KMS-11 (cell line): ENCODE measurements at regions not wholly inside any gene's neighbourhood (a gene's known extent, or its start where the extent isn't known, plus 50 kb on each side); places are given as distances from the start of the nearest gene placed in this dataset.

ENCODE experiments used
- H2AFZ ChIP-seq: fragments of 200-600 bp; sonication (generic); 2 replicates; pipeline ENCODE4 v1.6.1; 2016; ENCODE audit warnings: antibody characterized with exemption, mixed run types, low read depth
- H3K27ac ChIP-seq: fragments of 200-600 bp; sonication (generic); 2 replicates; pipeline ENCODE4 v1.6.1; 2016; ENCODE audit warnings: mild to moderate bottlenecking, mixed run types
- H3K27me3 ChIP-seq: fragments of 200-600 bp; sonication (generic); 2 replicates; pipeline ENCODE4 v1.6.1; 2017; ENCODE audit warnings: mild to moderate bottlenecking, low read depth, mixed run types, moderate library complexity; ENCODE audit not compliant: insufficient read depth
- H3K36me3 ChIP-seq: fragments of 200-600 bp; sonication (generic); 2 replicates; pipeline ENCODE4 v1.6.1; 2017; ENCODE audit warnings: mild to moderate bottlenecking, mixed run types; ENCODE audit not compliant: insufficient read depth
- H3K4me1 ChIP-seq: fragments of 200-600 bp; sonication (generic); 2 replicates; pipeline ENCODE4 v1.6.1; 2016; ENCODE audit warnings: mild to moderate bottlenecking, low read depth, mixed run types; ENCODE audit not compliant: poor library complexity, severe bottlenecking
- H3K4me2 ChIP-seq: fragments of 200-600 bp; sonication (generic); 2 replicates; pipeline ENCODE4 v1.7.0; 2016; ENCODE audit warnings: mild to moderate bottlenecking, mixed run types
- H3K4me3 ChIP-seq: fragments of 200-600 bp; sonication (generic); IDR thresholded peaks from 2 replicates; pipeline ENCODE4 v1.6.1; 2017; ENCODE audit warnings: low read depth, low read length, mixed read lengths; ENCODE audit not compliant: insufficient read depth
- H3K79me2 ChIP-seq: fragments of 200-600 bp; sonication (generic); 2 replicates; pipeline ENCODE4 v1.6.1; 2016; ENCODE audit warnings: low read depth, mixed run types; ENCODE audit not compliant: insufficient read depth
- H3K9ac ChIP-seq: fragments of 200-600 bp; sonication (generic); 2 replicates; pipeline ENCODE4 v1.6.1; 2016; ENCODE audit warnings: mild to moderate bottlenecking, mixed run types
- H4K20me1 ChIP-seq: fragments of 200-600 bp; sonication (generic); 2 replicates; pipeline ENCODE4 v1.6.1; 2016; ENCODE audit warnings: mild to moderate bottlenecking, mixed run types; ENCODE audit not compliant: insufficient read depth
- TF ChIP-seq, protein P1 (sequence below): fragments of 200-600 bp; sonication (generic); conservative IDR thresholded peaks from 2 replicates; pipeline ENCODE4 v1.6.1; 2017; ENCODE audit warnings: low read depth, mild to moderate bottlenecking, antibody characterized with exemption, low read length, moderate library complexity, mixed read lengths

DNA sequence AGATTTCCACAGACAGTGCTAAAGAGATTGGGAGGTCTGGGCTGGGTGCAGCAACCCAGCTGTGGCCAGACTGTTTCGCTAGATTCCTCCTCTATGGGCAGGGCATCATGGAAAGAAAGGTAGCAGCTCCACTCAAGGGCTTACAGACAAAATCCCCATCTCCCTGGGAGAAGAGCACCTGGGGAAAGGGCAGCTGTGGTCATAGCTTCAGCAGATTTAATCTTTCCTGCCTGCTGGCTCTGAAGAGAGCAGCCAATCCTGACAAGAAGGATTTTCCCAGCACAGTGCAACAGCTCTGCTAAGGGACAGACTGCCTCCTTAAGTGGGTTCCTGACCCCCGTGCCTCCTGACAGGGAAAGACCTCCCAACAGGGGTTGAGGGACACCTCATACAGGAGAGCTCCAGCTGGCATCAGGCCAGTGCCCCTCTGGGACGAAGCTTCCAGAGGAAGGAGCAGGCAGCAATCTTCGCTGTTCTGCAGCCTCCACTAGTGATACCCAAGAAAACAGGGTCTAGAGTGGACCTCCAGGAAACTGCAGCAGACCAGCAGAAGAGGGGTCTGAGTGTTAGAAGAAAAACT, 1379.3 kb upstream of the ACO1 start:
- Histone ChIP-seq H3K79me2 (no peaks in the 10 kb centered on the region), H3K27ac (no peak overlapping the region), H3K4me2 (no peak overlapping the region), H3K36me3 (no peaks in the 10 kb centered on the region), H3K4me1 (no peaks in the 10 kb centered on the region), H3K27me3 (no peaks in the 10 kb centered on the region), H4K20me1 (no peaks in the 10 kb centered on the region), H3K9ac (no peak overlapping the region), H3K4me3 (no peak overlapping the region), H2AFZ (no peak overlapping the region)
- TF ChIP-seq, protein P1, sequence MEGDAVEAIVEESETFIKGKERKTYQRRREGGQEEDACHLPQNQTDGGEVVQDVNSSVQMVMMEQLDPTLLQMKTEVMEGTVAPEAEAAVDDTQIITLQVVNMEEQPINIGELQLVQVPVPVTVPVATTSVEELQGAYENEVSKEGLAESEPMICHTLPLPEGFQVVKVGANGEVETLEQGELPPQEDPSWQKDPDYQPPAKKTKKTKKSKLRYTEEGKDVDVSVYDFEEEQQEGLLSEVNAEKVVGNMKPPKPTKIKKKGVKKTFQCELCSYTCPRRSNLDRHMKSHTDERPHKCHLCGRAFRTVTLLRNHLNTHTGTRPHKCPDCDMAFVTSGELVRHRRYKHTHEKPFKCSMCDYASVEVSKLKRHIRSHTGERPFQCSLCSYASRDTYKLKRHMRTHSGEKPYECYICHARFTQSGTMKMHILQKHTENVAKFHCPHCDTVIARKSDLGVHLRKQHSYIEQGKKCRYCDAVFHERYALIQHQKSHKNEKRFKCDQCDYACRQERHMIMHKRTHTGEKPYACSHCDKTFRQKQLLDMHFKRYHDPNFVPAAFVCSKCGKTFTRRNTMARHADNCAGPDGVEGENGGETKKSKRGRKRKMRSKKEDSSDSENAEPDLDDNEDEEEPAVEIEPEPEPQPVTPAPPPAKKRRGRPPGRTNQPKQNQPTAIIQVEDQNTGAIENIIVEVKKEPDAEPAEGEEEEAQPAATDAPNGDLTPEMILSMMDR = no peak

DNA sequence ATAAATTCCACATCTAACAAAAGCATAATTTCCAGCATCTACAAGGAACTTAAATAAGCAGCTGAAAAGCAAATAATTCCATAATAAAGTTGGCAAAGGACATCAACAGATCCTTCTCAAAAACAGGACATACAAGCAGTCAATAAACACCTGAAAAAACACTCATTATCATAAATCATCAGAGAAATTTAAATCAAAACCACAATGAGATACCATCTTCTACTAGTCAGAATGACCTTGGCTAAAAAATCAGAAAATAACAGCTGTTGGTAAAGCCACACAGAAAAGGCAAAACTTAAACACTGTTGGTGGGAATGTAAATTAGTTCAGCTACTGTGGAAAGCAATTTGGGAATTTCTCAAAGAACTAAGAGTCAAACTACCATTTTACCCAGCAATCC, 1371.1 kb upstream of the ACO1 start:
- Histone ChIP-seq H3K27ac (no peak overlapping the region), H3K79me2 (no peaks in the 10 kb centered on the region), H3K36me3 (no peaks in the 10 kb centered on the region), H3K4me2 (no peak overlapping the region), H2AFZ (no peak overlapping the region), H4K20me1 (no peaks in the 10 kb centered on the region), H3K27me3 (no peaks in the 10 kb centered on the region), H3K4me1 (no peaks in the 10 kb centered on the region), H3K4me3 (no peak overlapping the region), H3K9ac (no peak overlapping the region)
- TF ChIP-seq, protein P1 = no peak

DNA sequence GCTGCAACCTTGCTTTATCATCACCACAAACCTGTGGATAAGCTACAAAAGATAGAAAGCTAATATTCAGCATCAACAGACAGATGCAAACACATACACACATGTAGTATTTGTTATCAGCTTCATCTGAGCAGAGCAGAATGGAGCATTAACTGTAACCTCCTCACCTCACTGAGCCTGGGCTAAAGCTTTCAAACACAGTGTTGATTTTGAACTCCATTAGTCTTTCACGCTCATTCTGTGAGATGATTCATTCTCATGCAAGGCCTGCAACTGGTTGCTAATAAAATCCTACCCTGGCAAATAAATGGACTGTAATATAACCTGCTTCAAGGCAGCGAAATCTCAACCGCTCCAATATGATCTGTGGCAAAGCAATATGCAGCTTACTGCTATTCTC, 1360.6 kb upstream of the ACO1 start:
- H3K4me1 ChIP-seq = no peaks in the 10 kb centered on the region

DNA sequence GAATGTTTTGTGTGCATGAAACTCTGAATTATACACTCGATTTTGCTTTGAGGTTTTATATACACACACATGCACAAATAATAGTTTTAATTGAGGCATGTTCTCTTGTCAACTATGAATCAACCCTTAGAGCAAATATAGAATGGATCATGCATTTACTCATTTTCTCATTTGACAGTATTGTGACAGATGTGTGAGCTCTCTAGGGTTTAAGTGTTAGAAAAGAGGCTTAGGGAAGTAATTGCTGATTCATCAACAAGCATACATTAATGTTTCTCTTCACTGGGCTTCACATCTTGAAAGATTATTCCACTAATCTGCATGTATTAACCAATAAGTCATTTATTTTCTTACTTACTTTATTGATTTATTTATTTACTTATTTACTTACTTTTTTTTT, 1356.8 kb upstream of the ACO1 start:
- Histone ChIP-seq H3K4me3 (no peak overlapping the region), H4K20me1 (no peaks in the 10 kb centered on the region), H3K4me1 (no peaks in the 10 kb centered on the region), H3K36me3 (no peaks in the 10 kb centered on the region), H2AFZ (no peak overlapping the region), H3K27ac (no peak overlapping the region), H3K27me3 (no peaks in the 10 kb centered on the region), H3K79me2 (no peaks in the 10 kb centered on the region), H3K4me2 (no peak overlapping the region), H3K9ac (no peak overlapping the region)
- TF ChIP-seq, protein P1 = no peak

More for the DNA sequence above, 1360.6 kb upstream of the ACO1 start:
- H3K36me3 ChIP-seq = no peaks in the 10 kb centered on the region
- no peak overlapping the region for H2AFZ ChIP-seq
- no peaks in the 10 kb centered on the region for H3K27me3 ChIP-seq
- H3K79me2 ChIP-seq = no peaks in the 10 kb centered on the region
- no peak overlapping the region for H3K4me2 ChIP-seq
- TF ChIP-seq, protein P1 = no peak
- no peaks in the 10 kb centered on the region for H4K20me1 ChIP-seq
- no peak overlapping the region for H3K9ac ChIP-seq
- no peak overlapping the region for H3K4me3 ChIP-seq
- H3K27ac ChIP-seq = no peak overlapping the region

DNA sequence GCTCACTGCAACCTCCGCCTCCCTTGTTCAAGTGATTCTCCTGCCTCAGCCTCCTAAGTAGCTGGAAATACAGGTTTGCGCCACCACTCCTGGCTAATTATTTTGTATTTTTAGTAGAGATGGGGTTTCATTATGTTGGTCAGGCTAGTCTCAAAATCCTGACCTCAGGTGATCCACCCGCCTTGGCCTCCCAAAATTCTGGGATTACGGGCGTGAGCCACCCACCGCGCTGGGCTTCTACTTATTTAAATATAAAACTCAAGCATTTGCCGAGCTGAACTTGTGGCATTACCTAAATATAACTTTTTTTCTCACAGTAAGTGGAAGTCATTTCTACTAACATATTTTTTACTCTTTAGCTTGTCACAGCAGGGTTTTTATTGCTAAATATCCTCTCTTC, 1356.3 kb upstream of the ACO1 start:
- no peaks in the 10 kb centered on the region for H4K20me1 ChIP-seq
- no peak overlapping the region for H3K4me2 ChIP-seq
- TF ChIP-seq, protein P1 = no peak
- H3K27me3 ChIP-seq = no peaks in the 10 kb centered on the region
- no peak overlapping the region for H3K4me3 ChIP-seq
- no peak overlapping the region for H3K27ac ChIP-seq
- no peak overlapping the region for H2AFZ ChIP-seq
- no peak overlapping the region for H3K9ac ChIP-seq
- H3K36me3 ChIP-seq = no peaks in the 10 kb centered on the region
- H3K79me2 ChIP-seq = no peaks in the 10 kb centered on the region
- no peaks in the 10 kb centered on the region for H3K4me1 ChIP-seq
